ENCODE measurements at regions not wholly inside any gene's neighbourhood (a gene's known extent, or its start where the extent isn't known, plus 50 kb on each side); places are given as distances from the start of the nearest gene placed in this dataset.

DNA sequence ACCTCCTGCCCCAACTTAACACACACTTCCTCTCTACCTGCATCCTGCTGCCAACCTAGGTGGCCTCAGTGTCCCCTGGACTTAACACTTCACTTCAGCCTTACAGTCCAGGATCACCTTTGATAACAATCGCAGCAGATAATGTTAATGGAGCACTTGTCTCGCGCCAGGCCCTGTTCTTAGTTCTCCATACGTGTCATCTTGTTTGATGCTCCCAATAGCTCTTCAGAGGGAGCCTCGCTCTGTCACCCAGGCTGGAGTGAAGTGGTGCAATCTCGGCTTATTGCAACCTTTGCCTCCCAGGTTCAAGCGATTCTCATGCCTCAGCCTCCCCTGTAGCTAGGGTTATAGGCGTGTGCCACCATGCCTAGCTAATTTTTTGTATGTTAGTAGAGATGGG is 62.7 kb upstream of the SHB start:
- POLR2A ChIA-PET (ENCODE audit: partially characterized antibody), result no interaction called here
- Histone ChIP-seq H2BK12ac (ENCODE audit: low read depth, low read length) (no peak overlapping the region), H2AK5ac (ENCODE audit: low read depth, low read length) (no peak overlapping the region), H4K8ac (ENCODE audit: extremely low read depth, insufficient read depth, low read length) (no peak overlapping the region), H3K27me3 (replicated peaks in 1 of 4; ENCODE audit: control insufficient read depth in 3 of 4, extremely low read depth in 1 of 4, insufficient read depth in 3 of 4, low read length in 3 of 4) (peaks cover 0 to 3% (median 0%) of the 10 kb centered on the region in 4 experiments; a peak in 2 of 7 replicates), H4K5ac (ENCODE audit: insufficient read length, low read depth, low read length) (no peak overlapping the region), H3K4me3 (ENCODE audit: extremely low read depth in 1 of 4, insufficient read depth in 2 of 4, low read depth in 3 of 4, low read length in 4 of 4) (no peak overlapping the region), H3K56ac (replicated peaks; ENCODE audit: insufficient read length, low read depth, low read length) (no peak overlapping the region), H2BK15ac (ENCODE audit: low read length) (no peak overlapping the region), H3K4ac (replicated peaks; ENCODE audit: insufficient read length, low read depth, low read length) (no peak overlapping the region), H3K9me3 (ENCODE audit: insufficient read depth in 2 of 2, low read depth in 1 of 2, low read length in 1 of 2) (no peaks in the 10 kb centered on the region), H2AFZ (ENCODE audit: low read length) (no peak overlapping the region), H3K36me3 (ENCODE audit: control insufficient read depth in 2 of 4, insufficient read depth in 4 of 4, low read length in 3 of 4) (no peaks in the 10 kb centered on the region), H3K14ac (ENCODE audit: insufficient read length) (no peak overlapping the region), H3K9ac (replicated peaks in 1 of 4; ENCODE audit: extremely low read depth in 1 of 4, low read depth in 3 of 4, low read length in 3 of 4) (no peak overlapping the region), H2BK5ac (ENCODE audit: low read depth, low read length) (no peak overlapping the region), H4K91ac (replicated peaks; ENCODE audit: insufficient read length, low read length) (no peak overlapping the region), H3K4me1 (replicated peaks in 1 of 4; ENCODE audit: control insufficient read depth in 3 of 4, insufficient read depth in 4 of 4, low read length in 3 of 4) (peaks cover 0 to 6% (median 0%) of the 10 kb centered on the region in 4 experiments; a peak in 2 of 7 replicates), H3K4me2 (ENCODE audit: insufficient read depth in 1 of 2, low read depth in 2 of 2, low read length in 2 of 2) (no peak overlapping the region), H3K79me1 (ENCODE audit: low read depth, low read length) (no peaks in the 10 kb centered on the region), H3K23ac (ENCODE audit: insufficient read length) (no peak overlapping the region), H2BK120ac (replicated peaks; ENCODE audit: low read depth, low read length) (no peak overlapping the region), H4K20me1 (replicated peaks in 1 of 2; ENCODE audit: control insufficient read depth in 1 of 2, insufficient read depth in 2 of 2, low read length in 2 of 2) (peaks cover 0 to 4% of the 10 kb centered on the region in 2 experiments), H3K18ac (ENCODE audit: extremely low read depth, low read length) (no peak overlapping the region), H2BK20ac (ENCODE audit: low read length) (no peak overlapping the region), H3K27ac (ENCODE audit: low read depth, low read length) (no peak overlapping the region), H3K23me2 (ENCODE audit: low read depth, low read length) (peaks cover 6% of the 10 kb centered on the region; the same call in 1 of the 2 replicates), H3K79me2 (ENCODE audit: control insufficient read depth in 1 of 2, insufficient read depth in 2 of 2, low read length in 2 of 2) (no peaks in the 10 kb centered on the region)
- no peak for FAIRE-seq
- no peak for DNase-seq (ENCODE audit: low read depth in 1 of 2, low spot score in 2 of 2)
- CTCF ChIA-PET (ENCODE audit: partially characterized antibody), result interaction anchor here (0.8 to 4.0 kb wide), 6 partner anchors 11 to 79 kb away, joined by 3 to 17 read pairs (median 4); no protein-coding TSS in a partner anchor
- 75% methylated on average over 8 of the region's 8 CpGs; no CpG with 5 or more reads in 1 of the 2 experiments for WGBS, 2 experiments (ENCODE audit: extremely low coverage in 1 of 2, insufficient coverage in 1 of 2, insufficient read length in 1 of 2, insufficient replicate concordance in 2 of 2, low coverage in 1 of 2, low lambda C conversion rate in 2 of 2, missing lambda C conversion rate in 1 of 2)
- TF ChIP-seq SP4 (IDR thresholded peaks at IDR 0.05; ENCODE audit: low read length), result no peak

Data from H1 (cell line).